GM23338 (cell line): ENCODE measurements at regions not wholly inside any gene's neighbourhood (a gene's known extent, or its start where the extent isn't known, plus 50 kb on each side); places are given as distances from the start of the nearest gene placed in this dataset.
"Not testable (repeated sequence)": the region's sequence is repeated elsewhere in the genome, so short reads cannot be mapped to it uniquely, and the experiment has no call there.

Experiments used
- ATAC-seq: fragments of 200-7000 bp; cut with Tn5 transposase; 3 replicates; pipeline ENCODE4 v1.9.1; 2020
- DNase-seq: peaks from one replicate; pipeline ENCODE4 v3.0.0-alpha.2; 2015; ENCODE audit warnings: low spot score
- H2AFZ ChIP-seq: fragments of 200-600 bp; sonication (generic); 2 replicates; pipeline ENCODE4 v1.8.0; 2016; ENCODE audit warnings: antibody characterized with exemption, mild to moderate bottlenecking, moderate library complexity
- H3F3A ChIP-seq: fragments of 200-600 bp; sonication (generic); replicated peaks from 2 replicates; pipeline ENCODE4 v1.8.0; 2017; ENCODE audit warnings: antibody characterized with exemption, mixed run types, low read depth
- H3K27ac ChIP-seq: fragments of 200-600 bp; sonication (generic); 2 replicates; pipeline ENCODE4 v1.6.1; 2016; ENCODE audit warnings: low read depth
- H3K27me3 ChIP-seq: fragments of 200-600 bp; sonication (generic); 2 replicates; pipeline ENCODE4 v1.8.0; 2016; ENCODE audit warnings: mild to moderate bottlenecking, mixed run types, moderate library complexity; ENCODE audit not compliant: insufficient read depth
- H3K36me3 ChIP-seq: fragments of 200-600 bp; sonication (generic); 2 replicates; pipeline ENCODE4 v1.8.0; 2016; ENCODE audit warnings: mild to moderate bottlenecking; ENCODE audit not compliant: insufficient read depth
- H3K4me1 ChIP-seq: fragments of 200-600 bp; sonication (generic); 2 replicates; pipeline ENCODE4 v1.8.0; 2016; ENCODE audit warnings: mild to moderate bottlenecking, moderate library complexity; ENCODE audit not compliant: insufficient read depth
- H3K4me2 ChIP-seq: fragments of 200-600 bp; sonication (generic); 2 replicates; pipeline ENCODE4 v1.7.1; 2017; ENCODE audit warnings: mixed run types
- H3K4me3 ChIP-seq: fragments of 200-600 bp; sonication (generic); 2 replicates; pipeline ENCODE4 v1.6.1; 2016; ENCODE audit warnings: mixed run types
- H3K79me2 ChIP-seq: fragments of 200-600 bp; sonication (generic); replicated peaks from 2 replicates; pipeline ENCODE4 v1.8.0; 2017; ENCODE audit warnings: mild to moderate bottlenecking; ENCODE audit not compliant: insufficient read depth
- H3K9me2 ChIP-seq: fragments of 200-600 bp; sonication (generic); 2 replicates; pipeline ENCODE4 v1.8.0; 2017; ENCODE audit not compliant: insufficient read depth
- H4K20me1 ChIP-seq: fragments of 200-600 bp; sonication (generic); replicated peaks from 2 replicates; pipeline ENCODE4 v1.8.0; 2017; ENCODE audit warnings: mild to moderate bottlenecking; ENCODE audit not compliant: insufficient read depth
- H3K27ac Mint-ChIP-seq: 2 replicates; pipeline ENCODE4 v1.8.0; 2020; ENCODE audit warnings: inconsistent platforms, mild to moderate bottlenecking, moderate library complexity, mixed read lengths
- H3K27me3 Mint-ChIP-seq: 3 replicates; pipeline ENCODE4 v1.8.0; 2022; ENCODE audit warnings: low read depth, mild to moderate bottlenecking, moderate library complexity, mixed read lengths, inconsistent platforms; ENCODE audit not compliant: insufficient read depth, poor library complexity
- H3K36me3 Mint-ChIP-seq: 3 replicates; pipeline ENCODE4 v1.8.0; 2021; ENCODE audit warnings: low read depth, mild to moderate bottlenecking, inconsistent platforms, moderate library complexity, mixed read lengths
- H3K4me1 Mint-ChIP-seq: 3 replicates; pipeline ENCODE4 v1.8.0; 2020; ENCODE audit warnings: mild to moderate bottlenecking, inconsistent platforms, mixed read lengths
- H3K4me3 Mint-ChIP-seq: 3 replicates; pipeline ENCODE4 v1.8.0; 2021; ENCODE audit warnings: moderate library complexity, mild to moderate bottlenecking, inconsistent platforms, mixed read lengths
- H3K9me3 Mint-ChIP-seq: 3 replicates; pipeline ENCODE4 v1.8.0; 2020; ENCODE audit warnings: moderate library complexity, mild to moderate bottlenecking, inconsistent platforms, mixed read lengths
- CREB1 ChIP-seq: fragments of 250-450 bp; sonication (Bioruptor Pico); IDR thresholded peaks from 2 replicates; pipeline ENCODE4 v1.5.0; 2020; ENCODE audit warnings: low read depth, mild to moderate bottlenecking, moderate library complexity
- EZH2phosphoT487 ChIP-seq: fragments of 200-600 bp; sonication (generic); IDR thresholded peaks from one replicate; pipeline ENCODE4 v1.8.1; 2018; ENCODE audit warnings: antibody characterized with exemption; ENCODE audit not compliant: unreplicated experiment
- JUNB ChIP-seq: IDR thresholded peaks from one replicate; pipeline ENCODE4 v1.6.1; 2016; ENCODE audit warnings: antibody characterized with exemption; ENCODE audit not compliant: unreplicated experiment
- POLR2AphosphoS5 ChIP-seq: IDR thresholded peaks from 2 replicates; pipeline ENCODE4 v1.6.1; 2016; ENCODE audit warnings: antibody characterized with exemption, low read depth
- STAT1 ChIP-seq: IDR thresholded peaks from one replicate; pipeline ENCODE4 v1.6.1; 2016; ENCODE audit warnings: antibody characterized with exemption; ENCODE audit not compliant: unreplicated experiment
- ZNF331 ChIP-seq: fragments of 250-450 bp; sonication (Bioruptor Pico); IDR thresholded peaks from 2 replicates; pipeline ENCODE4 v1.5.0; 2020; ENCODE audit warnings: low read depth, mild to moderate bottlenecking, moderate library complexity
- TF ChIP-seq, protein P1 (sequence below): IDR thresholded peaks from 2 replicates; pipeline ENCODE4 v1.6.1; 2016; ENCODE audit warnings: antibody characterized with exemption
- TF ChIP-seq, protein P2 (sequence below), 2 experiments: fragments of 200-600 bp in 1 of 2; sonication (generic) in 1 of 2; conservative IDR thresholded peaks; 2 replicates each; pipeline versions ENCODE4 v1.5.1 to v1.6.1; 2016 to 2017; ENCODE audit warnings: antibody characterized with exemption in 2 of 2, low read depth in 2 of 2, mild to moderate bottlenecking in 2 of 2, moderate library complexity in 1 of 2
- TF ChIP-seq, protein P3 (sequence below): IDR thresholded peaks from one replicate; pipeline ENCODE4 v1.6.1; 2018; ENCODE audit warnings: antibody characterized with exemption; ENCODE audit not compliant: unreplicated experiment

DNA sequence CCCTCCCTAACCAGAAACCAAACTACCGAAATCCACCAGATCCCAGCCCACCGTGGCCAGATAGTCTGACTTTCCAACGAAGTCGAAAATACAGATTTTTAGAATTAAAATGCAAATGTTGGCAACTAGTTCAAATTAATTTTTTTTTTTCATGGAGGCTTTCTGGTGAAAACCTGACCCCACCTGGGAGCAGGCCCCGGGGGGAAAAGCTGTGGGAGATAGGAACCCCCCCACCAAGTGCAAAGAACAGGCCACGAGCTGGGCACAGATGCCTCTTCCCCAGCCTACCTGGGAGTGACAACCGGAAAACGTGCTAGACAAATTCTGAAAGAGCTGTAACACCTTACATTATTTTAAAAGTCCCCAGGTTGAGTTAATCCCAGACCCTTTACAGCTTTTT lies 333.8 kb downstream of the PREX1 start:
- Histone ChIP-seq H3K4me3 (no peak overlapping the region), H3K4me1 (no peaks in the 10 kb centered on the region), H3K27ac (no peak overlapping the region), H2AFZ (no peak overlapping the region), H3K27me3 (no peaks in the 10 kb centered on the region), H4K20me1 (no peaks in the 10 kb centered on the region), H3F3A (no peaks in the 10 kb centered on the region), H3K4me2 (no peak overlapping the region), H3K79me2 (no peaks in the 10 kb centered on the region), H3K36me3 (no peaks in the 10 kb centered on the region), H3K9me2 (no peaks in the 10 kb centered on the region)
- H3K27me3 Mint-ChIP-seq: peaks cover 2% of the 10 kb centered on the region
- ATAC-seq (no peak), DNase-seq (no peak)
- H3K9me3 Mint-ChIP-seq: no peaks in the 10 kb centered on the region
- TF ChIP-seq CREB1 (no peak), JUNB (no peak), POLR2AphosphoS5 (no peak), STAT1 (no peak)
- TF ChIP-seq, protein P1, sequence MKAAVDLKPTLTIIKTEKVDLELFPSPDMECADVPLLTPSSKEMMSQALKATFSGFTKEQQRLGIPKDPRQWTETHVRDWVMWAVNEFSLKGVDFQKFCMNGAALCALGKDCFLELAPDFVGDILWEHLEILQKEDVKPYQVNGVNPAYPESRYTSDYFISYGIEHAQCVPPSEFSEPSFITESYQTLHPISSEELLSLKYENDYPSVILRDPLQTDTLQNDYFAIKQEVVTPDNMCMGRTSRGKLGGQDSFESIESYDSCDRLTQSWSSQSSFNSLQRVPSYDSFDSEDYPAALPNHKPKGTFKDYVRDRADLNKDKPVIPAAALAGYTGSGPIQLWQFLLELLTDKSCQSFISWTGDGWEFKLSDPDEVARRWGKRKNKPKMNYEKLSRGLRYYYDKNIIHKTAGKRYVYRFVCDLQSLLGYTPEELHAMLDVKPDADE: no peak
- TF ChIP-seq, protein P2, sequence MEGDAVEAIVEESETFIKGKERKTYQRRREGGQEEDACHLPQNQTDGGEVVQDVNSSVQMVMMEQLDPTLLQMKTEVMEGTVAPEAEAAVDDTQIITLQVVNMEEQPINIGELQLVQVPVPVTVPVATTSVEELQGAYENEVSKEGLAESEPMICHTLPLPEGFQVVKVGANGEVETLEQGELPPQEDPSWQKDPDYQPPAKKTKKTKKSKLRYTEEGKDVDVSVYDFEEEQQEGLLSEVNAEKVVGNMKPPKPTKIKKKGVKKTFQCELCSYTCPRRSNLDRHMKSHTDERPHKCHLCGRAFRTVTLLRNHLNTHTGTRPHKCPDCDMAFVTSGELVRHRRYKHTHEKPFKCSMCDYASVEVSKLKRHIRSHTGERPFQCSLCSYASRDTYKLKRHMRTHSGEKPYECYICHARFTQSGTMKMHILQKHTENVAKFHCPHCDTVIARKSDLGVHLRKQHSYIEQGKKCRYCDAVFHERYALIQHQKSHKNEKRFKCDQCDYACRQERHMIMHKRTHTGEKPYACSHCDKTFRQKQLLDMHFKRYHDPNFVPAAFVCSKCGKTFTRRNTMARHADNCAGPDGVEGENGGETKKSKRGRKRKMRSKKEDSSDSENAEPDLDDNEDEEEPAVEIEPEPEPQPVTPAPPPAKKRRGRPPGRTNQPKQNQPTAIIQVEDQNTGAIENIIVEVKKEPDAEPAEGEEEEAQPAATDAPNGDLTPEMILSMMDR (conservative IDR thresholded peaks at IDR 0.05; ENCODE audit: low read depth in 2 of 2): no peak
- no peaks in the 10 kb centered on the region for H3K36me3 Mint-ChIP-seq
- H3K4me3 Mint-ChIP-seq: no peak overlapping the region
- H3K27ac Mint-ChIP-seq: no peak overlapping the region
- H3K4me1 Mint-ChIP-seq: no peaks in the 10 kb centered on the region

DNA sequence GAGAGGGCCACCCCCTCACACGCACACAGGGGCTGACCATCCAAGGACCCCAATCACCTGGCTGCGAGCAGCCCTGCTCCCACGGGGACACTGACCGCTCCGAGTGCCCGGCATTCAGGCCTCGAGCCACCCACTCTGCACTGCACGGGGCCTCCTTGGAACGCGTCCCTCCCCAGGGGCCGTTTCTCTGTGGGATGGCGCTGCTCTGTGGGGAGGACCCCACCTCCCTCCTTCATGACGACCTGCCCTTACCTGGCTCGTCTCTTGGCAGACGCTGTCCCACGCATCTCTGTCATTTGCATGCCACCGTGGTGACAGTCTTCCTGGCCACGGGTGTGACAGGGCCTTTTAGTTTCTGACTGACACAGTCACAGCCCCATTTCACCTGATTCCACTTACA lies 334.5 kb downstream of the PREX1 start:
- not testable (repeated sequence) for H3F3A ChIP-seq, H3K27ac ChIP-seq, DNase-seq, H3K79me2 ChIP-seq, H3K4me1 Mint-ChIP-seq, H4K20me1 ChIP-seq, ATAC-seq, H3K9me3 Mint-ChIP-seq, H3K9me2 ChIP-seq, H3K27me3 ChIP-seq, H3K27me3 Mint-ChIP-seq, H3K4me3 Mint-ChIP-seq, H3K4me2 ChIP-seq, H3K36me3 ChIP-seq, H2AFZ ChIP-seq, H3K27ac Mint-ChIP-seq, H3K4me1 ChIP-seq, H3K4me3 ChIP-seq, H3K36me3 Mint-ChIP-seq

DNA sequence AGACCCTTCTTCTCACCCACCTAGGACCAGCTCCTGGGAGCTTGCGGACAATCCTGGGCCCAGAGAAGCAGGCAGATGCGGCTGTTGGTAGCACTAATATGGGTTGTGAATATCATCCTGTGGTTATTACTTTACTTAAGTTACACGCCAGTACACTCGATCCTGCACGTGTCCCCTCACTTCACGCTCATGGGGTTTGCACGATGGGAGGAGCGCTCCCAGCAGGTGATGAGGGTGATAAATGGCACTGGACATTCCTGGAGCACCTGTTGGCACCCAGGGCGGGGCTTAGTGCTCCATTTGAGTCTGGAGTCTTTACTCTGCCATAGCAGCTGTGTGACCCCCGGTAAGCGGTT lies 335.1 kb downstream of the PREX1 start:
- Histone ChIP-seq H2AFZ (no peak overlapping the region), H3K4me3 (no peak overlapping the region), H3K9me2 (no peaks in the 10 kb centered on the region), H4K20me1 (no peaks in the 10 kb centered on the region), H3K27ac (no peak overlapping the region), H3K27me3 (no peaks in the 10 kb centered on the region), H3F3A (no peaks in the 10 kb centered on the region), H3K4me2 (no peak overlapping the region), H3K36me3 (no peaks in the 10 kb centered on the region), H3K79me2 (no peaks in the 10 kb centered on the region), H3K4me1 (no peaks in the 10 kb centered on the region)
- H3K36me3 Mint-ChIP-seq: no peaks in the 10 kb centered on the region
- no peaks in the 10 kb centered on the region for H3K4me1 Mint-ChIP-seq
- no peak for DNase-seq
- no peak overlapping the region for H3K27ac Mint-ChIP-seq
- no peak for ATAC-seq
- no peaks in the 10 kb centered on the region for H3K9me3 Mint-ChIP-seq
- H3K27me3 Mint-ChIP-seq: no peaks in the 10 kb centered on the region
- H3K4me3 Mint-ChIP-seq: no peak overlapping the region
- TF ChIP-seq STAT1: no peak
- no peak for TF ChIP-seq ZNF331 (CRISPR knock-in tag)
- TF ChIP-seq CREB1: no peak
- TF ChIP-seq, protein P3, sequence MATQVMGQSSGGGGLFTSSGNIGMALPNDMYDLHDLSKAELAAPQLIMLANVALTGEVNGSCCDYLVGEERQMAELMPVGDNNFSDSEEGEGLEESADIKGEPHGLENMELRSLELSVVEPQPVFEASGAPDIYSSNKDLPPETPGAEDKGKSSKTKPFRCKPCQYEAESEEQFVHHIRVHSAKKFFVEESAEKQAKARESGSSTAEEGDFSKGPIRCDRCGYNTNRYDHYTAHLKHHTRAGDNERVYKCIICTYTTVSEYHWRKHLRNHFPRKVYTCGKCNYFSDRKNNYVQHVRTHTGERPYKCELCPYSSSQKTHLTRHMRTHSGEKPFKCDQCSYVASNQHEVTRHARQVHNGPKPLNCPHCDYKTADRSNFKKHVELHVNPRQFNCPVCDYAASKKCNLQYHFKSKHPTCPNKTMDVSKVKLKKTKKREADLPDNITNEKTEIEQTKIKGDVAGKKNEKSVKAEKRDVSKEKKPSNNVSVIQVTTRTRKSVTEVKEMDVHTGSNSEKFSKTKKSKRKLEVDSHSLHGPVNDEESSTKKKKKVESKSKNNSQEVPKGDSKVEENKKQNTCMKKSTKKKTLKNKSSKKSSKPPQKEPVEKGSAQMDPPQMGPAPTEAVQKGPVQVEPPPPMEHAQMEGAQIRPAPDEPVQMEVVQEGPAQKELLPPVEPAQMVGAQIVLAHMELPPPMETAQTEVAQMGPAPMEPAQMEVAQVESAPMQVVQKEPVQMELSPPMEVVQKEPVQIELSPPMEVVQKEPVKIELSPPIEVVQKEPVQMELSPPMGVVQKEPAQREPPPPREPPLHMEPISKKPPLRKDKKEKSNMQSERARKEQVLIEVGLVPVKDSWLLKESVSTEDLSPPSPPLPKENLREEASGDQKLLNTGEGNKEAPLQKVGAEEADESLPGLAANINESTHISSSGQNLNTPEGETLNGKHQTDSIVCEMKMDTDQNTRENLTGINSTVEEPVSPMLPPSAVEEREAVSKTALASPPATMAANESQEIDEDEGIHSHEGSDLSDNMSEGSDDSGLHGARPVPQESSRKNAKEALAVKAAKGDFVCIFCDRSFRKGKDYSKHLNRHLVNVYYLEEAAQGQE: no peak
- no peak for TF ChIP-seq JUNB
- TF ChIP-seq EZH2phosphoT487: no peak
